Naive thymus-derived CD4-positive, alpha-beta T cell (primary cell): ENCODE measurements at regions not wholly inside any gene's neighbourhood (a gene's known extent, or its start where the extent isn't known, plus 50 kb on each side); places are given as distances from the start of the nearest gene placed in this dataset.

ENCODE experiments used
- ATAC-seq: fragments of 150-1000 bp; cut with Tn5 transposase; 2 replicates; pipeline ENCODE4 v1.10.0; 2021; ENCODE audit warnings: mild to moderate bottlenecking, moderate library complexity
- CTCF ChIA-PET: fragments of 350-600 bp; sonication (Branson Sonifier 250); formaldehyde crosslinking; loops from one replicate; lab custom pipeline; 2021; ENCODE audit warnings: antibody characterized with exemption; lab: Charles Lee
- POLR2A ChIA-PET: fragments of 350-600 bp; sonication (Branson Sonifier 250); formaldehyde crosslinking; loops from one replicate; lab custom pipeline; 2021; ENCODE audit warnings: antibody characterized with exemption, inconsistent platforms; lab: Charles Lee
- DNase-seq, 9 donors: peaks; one replicate each; pipeline versions ENCODE4 v3.0.0 to v3.0.0-alpha.2; 2020 to 2022; ENCODE audit warnings: mixed read lengths in 1 of 9
- H3K27ac ChIP-seq: one replicate; pipeline ENCODE4 v1.7.0; 2013; ENCODE audit warnings: mild to moderate bottlenecking, low read depth, low read length, moderate library complexity
- H3K27me3 ChIP-seq, 2 donors: one replicate each; pipeline ENCODE4 v1.7.0; 2013; ENCODE audit warnings: low read length in 2 of 2, mild to moderate bottlenecking in 2 of 2, moderate library complexity in 2 of 2; ENCODE audit not compliant: control insufficient read depth in 2 of 2, insufficient read depth in 2 of 2
- H3K36me3 ChIP-seq, 3 experiments: 1 replicate in 2 of 3; 2 replicates in 1 of 3; pipeline ENCODE4 v1.7.0; 2013; ENCODE audit warnings: low read length in 3 of 3, mild to moderate bottlenecking in 3 of 3, moderate library complexity in 1 of 3; ENCODE audit not compliant: insufficient read depth in 3 of 3, control insufficient read depth in 2 of 3
- H3K4me1 ChIP-seq, 2 donors: one replicate each; pipeline ENCODE4 v1.7.0; 2013; ENCODE audit warnings: low read length in 2 of 2, mild to moderate bottlenecking in 2 of 2, moderate library complexity in 1 of 2; ENCODE audit not compliant: control insufficient read depth in 2 of 2, insufficient read depth in 2 of 2
- H3K4me3 ChIP-seq: 2 replicates; pipeline ENCODE4 v1.7.0; 2013; ENCODE audit warnings: mild to moderate bottlenecking, low read length
- H3K9me3 ChIP-seq, 3 experiments: 1 replicate in 2 of 3; 2 replicates in 1 of 3; pipeline ENCODE4 v1.7.0; 2013; ENCODE audit warnings: low read length in 3 of 3; ENCODE audit not compliant: control insufficient read depth in 2 of 3
- H3K27ac Mint-ChIP-seq, 9 donors: one replicate each; pipeline ENCODE4 v1.8.0; 2020 to 2022; ENCODE audit warnings: mixed read lengths in 9 of 9, mild to moderate bottlenecking in 8 of 9, moderate library complexity in 5 of 9, inconsistent platforms in 2 of 9
- H3K27me3 Mint-ChIP-seq, 5 donors: one replicate each; pipeline ENCODE4 v1.8.0; 2021 to 2022; ENCODE audit warnings: mixed read lengths in 5 of 5, mild to moderate bottlenecking in 1 of 5
- H3K36me3 Mint-ChIP-seq, 5 donors: one replicate each; pipeline ENCODE4 v1.8.0; 2020 to 2022; ENCODE audit warnings: mixed read lengths in 5 of 5, mild to moderate bottlenecking in 3 of 5, inconsistent platforms in 1 of 5
- H3K4me1 Mint-ChIP-seq, 7 donors: one replicate each; pipeline ENCODE4 v1.8.0; 2020 to 2022; ENCODE audit warnings: mixed read lengths in 7 of 7, mild to moderate bottlenecking in 3 of 7, inconsistent platforms in 1 of 7
- H3K4me3 Mint-ChIP-seq, 10 donors: one replicate each; pipeline ENCODE4 v1.8.0; 2020 to 2022; ENCODE audit warnings: mild to moderate bottlenecking in 10 of 10, mixed read lengths in 10 of 10, moderate library complexity in 6 of 10, inconsistent platforms in 2 of 10
- H3K9me3 Mint-ChIP-seq, 11 donors: one replicate each; pipeline ENCODE4 v1.8.0; 2020 to 2022; ENCODE audit warnings: mixed read lengths in 11 of 11, mild to moderate bottlenecking in 4 of 11, inconsistent platforms in 1 of 11, moderate library complexity in 1 of 11
- intact Hi-C, 2 donors: fragments of 100-400 bp; cut with micrococcal nuclease; formaldehyde crosslinking; loops; one replicate each; pipeline ENCODE4 v1.15.1; 2023

GRCh38 chr7:142348921-142349405, 91.1 kb upstream of the PRSS58 start:
- peaks cover 23 to 45% of the 10 kb centered on the region in 2 donors for H3K4me1 ChIP-seq
- intact Hi-C loops: no loop called here
- H3K9me3 ChIP-seq: no peaks in the 10 kb centered on the region
- Mint-ChIP-seq H3K4me1 (peaks cover 11 to 65% (median 29%) of the 10 kb centered on the region in 7 donors), H3K36me3 (peaks cover 0 to 1% (median 0%) of the 10 kb centered on the region in 5 donors), H3K27ac (peak overlapping the region in 2 of 9 donors; percentile 27 to 48), H3K9me3 (no peaks in the 10 kb centered on the region), H3K4me3 (peak overlapping the region in 2 of 10 donors; percentile 6 to 27), H3K27me3 (peaks cover 0 to 16% (median 0%) of the 10 kb centered on the region in 5 donors)
- H3K4me3 ChIP-seq: no peak overlapping the region
- no peak for DNase-seq
- H3K27me3 ChIP-seq: no peaks in the 10 kb centered on the region
- H3K27ac ChIP-seq: peak overlapping the region; percentile 45
- CTCF ChIA-PET: interaction anchor here (0.6 kb wide), 1 partner anchor 492 kb away, joined by 3 read pairs; no protein-coding TSS in a partner anchor
- ATAC-seq: no peak
- POLR2A ChIA-PET: interaction anchor here (4.5 to 7.2 kb wide), 2 partner anchors 450 to 463 kb away, joined by 24 to 66 read pairs; no protein-coding TSS in a partner anchor
- H3K36me3 ChIP-seq: no peaks in the 10 kb centered on the region

- Histone ChIP-seq H3K27ac (no peak overlapping the region), H3K4me3 (no peak overlapping the region), H3K36me3 (no peaks in the 10 kb centered on the region), H3K27me3 (no peaks in the 10 kb centered on the region), H3K9me3 (no peaks in the 10 kb centered on the region), H3K4me1 (peaks cover 23 to 36% of the 10 kb centered on the region in 2 donors)
- H3K4me1 Mint-ChIP-seq: peaks cover 8 to 56% (median 20%) of the 10 kb centered on the region in 7 donors
- ATAC-seq (no peak), DNase-seq (no peak)
- no peaks in the 10 kb centered on the region for H3K9me3 Mint-ChIP-seq
- peak overlapping the region in 2 of 10 donors; percentile 1 to 2 for H3K4me3 Mint-ChIP-seq
- CTCF ChIA-PET: interaction anchor here (0.6 to 1.5 kb wide), 2 partner anchors 462 to 503 kb away, joined by 3 to 6 read pairs; no protein-coding TSS in a partner anchor
- peaks cover 0 to 1% (median 0%) of the 10 kb centered on the region in 5 donors for H3K36me3 Mint-ChIP-seq
- peaks cover 0 to 22% (median 0%) of the 10 kb centered on the region in 5 donors for H3K27me3 Mint-ChIP-seq
- POLR2A ChIA-PET: interaction anchor here (1.0 to 7.2 kb wide), 3 partner anchors 451 to 464 kb away, joined by 3 to 66 read pairs (median 24); no protein-coding TSS in a partner anchor
- intact Hi-C loops: no loop called here
- H3K27ac Mint-ChIP-seq: peak overlapping the region in 3 of 9 donors; percentile 3 to 53 (median 7)
Observed at GRCh38 chr7:142348100-142348499, 90.2 kb upstream of the PRSS58 start.

- Histone ChIP-seq H3K27me3 (no peaks in the 10 kb centered on the region), H3K9me3 (no peaks in the 10 kb centered on the region), H3K27ac (no peak overlapping the region), H3K4me3 (no peak overlapping the region), H3K4me1 (peaks cover 20 to 27% of the 10 kb centered on the region in 2 donors), H3K36me3 (no peaks in the 10 kb centered on the region)
- ATAC-seq (no peak), DNase-seq (no peak)
- Mint-ChIP-seq H3K9me3 (no peaks in the 10 kb centered on the region), H3K4me3 (peak overlapping the region in 1 of 10 donors; percentile 14), H3K36me3 (peaks cover 0 to 1% (median 0%) of the 10 kb centered on the region in 5 donors), H3K27ac (peak overlapping the region in 3 of 9 donors; percentile 16 to 54 (median 18)), H3K27me3 (peaks cover 0 to 24% (median 0%) of the 10 kb centered on the region in 5 donors), H3K4me1 (peaks cover 4 to 46% (median 14%) of the 10 kb centered on the region in 7 donors)
- ChIA-PET CTCF (interaction anchor here (1.5 to 2.2 kb wide), 3 partner anchors 8 to 463 kb away, joined by 3 to 9 read pairs (median 6); no protein-coding TSS in a partner anchor), POLR2A (interaction anchor here (2.8 to 7.2 kb wide), 3 partner anchors 452 to 465 kb away, joined by 10 to 66 read pairs (median 24); no protein-coding TSS in a partner anchor)
- intact Hi-C loops: loop anchor here in 1 of 2 donors (2.0 kb wide), 1 partner anchor 656 kb away; no protein-coding TSS in a partner anchor
Observed at GRCh38 chr7:142347091-142347490, 89.2 kb upstream of the PRSS58 start.

- peak overlapping the region in 7 of 10 donors; percentile 11 to 73 (median 69) for H3K4me3 Mint-ChIP-seq
- ATAC-seq: peak; percentile 67
- intact Hi-C loops: loop anchor here in 1 of 2 donors (2.0 kb wide), 1 partner anchor 657 kb away; no protein-coding TSS in a partner anchor
- no peaks in the 10 kb centered on the region for H3K9me3 ChIP-seq
- peaks cover 0 to 26% (median 0%) of the 10 kb centered on the region in 5 donors for H3K27me3 Mint-ChIP-seq
- ChIA-PET POLR2A (interaction anchor here (0.7 to 7.2 kb wide), 8 partner anchors 11 to 509 kb away, joined by 3 to 66 read pairs (median 4); partner anchors contain the start of gene EPHB6), CTCF (interaction anchor here (1.0 to 2.2 kb wide), 3 partner anchors 12 to 39 kb away, joined by 3 to 9 read pairs (median 3); no protein-coding TSS in a partner anchor)
- no peaks in the 10 kb centered on the region for H3K36me3 ChIP-seq
- no peaks in the 10 kb centered on the region for H3K27me3 ChIP-seq
- DNase-seq: peak in 5 of 9 donors; percentile 43 to 61 (median 50)
- peak overlapping the region; percentile 21 for H3K4me3 ChIP-seq
- H3K9me3 Mint-ChIP-seq: no peaks in the 10 kb centered on the region
- peaks cover 20 to 26% of the 10 kb centered on the region in 2 donors for H3K4me1 ChIP-seq
- H3K27ac Mint-ChIP-seq: peak overlapping the region in 7 of 9 donors; percentile 1 to 79 (median 40)
- H3K36me3 Mint-ChIP-seq: no peaks in the 10 kb centered on the region
- H3K27ac ChIP-seq: peak overlapping the region; percentile 2
- H3K4me1 Mint-ChIP-seq: peaks cover 3 to 42% (median 9%) of the 10 kb centered on the region in 7 donors
Observed at GRCh38 chr7:142345811-142346210, 88.0 kb upstream of the PRSS58 start.

GRCh38 chr7:142338633-142339501, 81.0 kb upstream of the PRSS58 start:
- peak overlapping the region in 5 of 10 donors; percentile 13 to 52 (median 17) for H3K4me3 Mint-ChIP-seq
- no peaks in the 10 kb centered on the region for H3K9me3 Mint-ChIP-seq
- H3K4me1 ChIP-seq: no peaks in the 10 kb centered on the region
- no peak for ATAC-seq
- H3K27me3 ChIP-seq: no peaks in the 10 kb centered on the region
- no peak for DNase-seq
- H3K36me3 Mint-ChIP-seq: no peaks in the 10 kb centered on the region
- no peaks in the 10 kb centered on the region for H3K36me3 ChIP-seq
- POLR2A ChIA-PET: interaction anchor here (1.0 kb wide), 1 partner anchor 471 kb away, joined by 4 read pairs; no protein-coding TSS in a partner anchor
- intact Hi-C loops: no loop called here
- no peak overlapping the region for H3K27ac ChIP-seq
- H3K27me3 Mint-ChIP-seq: peaks cover 0 to 21% (median 10%) of the 10 kb centered on the region in 5 donors
- no peaks in the 10 kb centered on the region for H3K9me3 ChIP-seq
- peak overlapping the region in 4 of 9 donors; percentile 35 to 78 (median 57) for H3K27ac Mint-ChIP-seq
- H3K4me3 ChIP-seq: no peak overlapping the region
- CTCF ChIA-PET: no interaction called here
- peaks cover 1 to 24% (median 8%) of the 10 kb centered on the region in 7 donors for H3K4me1 Mint-ChIP-seq
